NCI-H2081 (cell line): ENCODE measurements at regions not wholly inside any gene's neighbourhood (a gene's known extent, or its start where the extent isn't known, plus 50 kb on each side); places are given as distances from the start of the nearest gene placed in this dataset.

Experiments used
- DNase-seq, 2 experiments: peaks; one replicate each; lab custom pipeline; 2025; lab: John Stamatoyannopoulos, UW

DNA sequence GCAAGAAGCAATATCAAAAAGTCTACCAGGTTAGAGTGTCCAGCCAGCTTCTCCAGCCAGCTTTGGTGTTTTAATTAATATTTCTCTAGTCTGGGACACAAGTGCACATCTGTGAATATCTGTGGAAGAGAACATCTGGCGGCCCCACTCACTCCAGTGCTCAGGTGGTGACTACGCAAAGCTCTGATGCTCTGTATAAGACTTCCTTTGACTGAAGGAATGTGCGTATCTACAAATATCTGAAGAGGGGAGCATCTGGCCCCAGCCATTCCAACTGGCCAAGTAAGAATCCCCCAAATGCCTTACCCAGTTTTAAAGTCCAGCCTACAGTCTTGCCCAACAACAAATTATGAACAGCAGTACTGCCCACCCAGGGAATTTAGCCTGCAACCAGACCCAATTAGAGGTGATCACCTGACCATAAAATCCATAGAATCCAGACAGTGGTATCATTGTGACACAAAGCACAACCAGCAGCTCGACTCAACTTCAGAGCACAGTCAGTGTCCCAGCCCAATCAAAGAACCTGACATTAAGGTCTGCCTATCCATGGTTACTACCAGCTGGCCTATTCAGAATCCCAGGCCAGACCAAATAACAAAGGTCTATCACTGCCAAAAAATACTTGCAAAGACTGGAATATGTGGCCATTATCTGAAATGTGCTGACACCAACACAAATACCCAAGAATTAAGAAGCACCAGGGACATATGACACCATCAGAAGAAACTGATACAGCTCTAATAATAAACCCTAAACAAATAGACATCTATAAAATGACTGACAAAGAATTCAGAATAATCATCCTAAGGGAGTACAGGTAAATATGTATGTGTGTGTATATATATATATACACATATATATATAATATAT, 76.1 kb upstream of the MANEA start:
- no peak for DNase-seq

DNA sequence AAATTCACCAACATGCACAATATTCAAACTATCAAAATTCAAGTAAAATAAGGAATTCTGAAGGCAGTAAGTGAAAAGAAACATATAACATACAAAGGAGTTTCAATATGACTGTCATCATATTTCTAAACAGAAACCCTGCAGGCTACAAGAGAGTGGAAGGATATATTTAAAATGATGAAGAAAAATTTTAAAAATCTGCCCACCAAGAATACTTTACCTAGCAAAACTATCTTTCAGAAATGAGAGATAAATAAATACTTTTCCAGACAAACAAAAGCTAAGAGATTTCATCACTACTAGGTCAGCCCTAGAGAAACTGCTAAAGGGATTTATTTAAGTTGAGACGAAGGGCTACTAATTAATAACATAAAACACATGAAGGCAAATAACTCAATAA, 73.8 kb upstream of the MANEA start:
- no peak for DNase-seq

DNA sequence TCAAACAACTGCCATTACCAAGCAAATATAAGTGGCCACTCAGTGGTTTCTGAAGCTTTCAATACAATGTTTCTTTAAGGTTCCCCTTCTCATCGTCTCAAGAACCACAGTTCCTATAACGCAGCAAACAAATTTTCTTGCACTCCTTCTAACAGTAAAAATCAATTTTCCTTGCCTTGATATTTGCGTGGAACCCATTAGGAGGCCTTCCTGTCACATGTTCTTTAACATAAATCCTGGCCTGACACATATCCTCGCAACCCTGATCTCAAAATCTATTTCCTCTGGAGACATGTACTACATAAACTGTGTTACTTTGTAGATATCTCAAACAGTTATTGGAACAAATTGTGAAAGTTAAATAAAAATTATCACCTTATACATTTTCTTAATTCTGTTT, 65.9 kb upstream of the MANEA start:
- no peak for DNase-seq

DNA sequence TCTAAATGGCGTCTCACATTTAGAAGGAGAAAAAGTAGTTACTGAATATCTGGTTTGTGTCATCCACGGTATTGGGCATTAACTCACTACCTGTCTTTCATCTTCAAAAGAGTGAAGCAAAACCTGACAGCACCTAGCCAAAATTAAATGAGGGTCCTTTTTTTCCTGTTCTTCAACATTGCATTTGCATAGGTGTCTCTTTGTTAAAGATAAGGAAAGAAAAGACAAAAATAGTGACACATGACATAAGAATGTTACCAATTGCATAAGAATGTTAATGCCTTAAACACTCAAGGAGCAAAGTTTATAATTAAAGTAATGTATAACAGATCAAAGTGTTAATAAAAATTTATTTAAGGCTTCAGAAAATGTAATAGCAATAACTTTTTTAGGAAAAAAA, 61.4 kb upstream of the MANEA start:
- no peak for DNase-seq

DNA sequence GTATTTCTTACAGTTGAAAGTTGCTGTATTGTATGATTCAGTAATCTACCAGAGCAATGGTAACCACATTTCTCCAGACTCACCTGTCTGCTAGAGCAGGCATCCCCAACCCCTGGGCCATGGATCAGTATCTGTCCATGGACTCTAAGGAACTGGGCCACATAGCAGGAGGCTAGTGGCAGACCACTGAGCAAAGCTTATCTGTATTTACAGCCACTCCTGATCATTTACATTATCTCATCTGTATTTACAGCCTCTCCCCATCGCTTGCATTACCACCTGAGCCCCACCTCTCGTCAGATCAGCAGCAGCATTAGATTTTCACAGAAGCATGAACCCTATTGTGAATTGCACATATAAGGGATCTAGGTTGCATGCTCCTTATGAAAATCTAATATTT, 60.3 kb upstream of the MANEA start:
- no peak for DNase-seq

DNA sequence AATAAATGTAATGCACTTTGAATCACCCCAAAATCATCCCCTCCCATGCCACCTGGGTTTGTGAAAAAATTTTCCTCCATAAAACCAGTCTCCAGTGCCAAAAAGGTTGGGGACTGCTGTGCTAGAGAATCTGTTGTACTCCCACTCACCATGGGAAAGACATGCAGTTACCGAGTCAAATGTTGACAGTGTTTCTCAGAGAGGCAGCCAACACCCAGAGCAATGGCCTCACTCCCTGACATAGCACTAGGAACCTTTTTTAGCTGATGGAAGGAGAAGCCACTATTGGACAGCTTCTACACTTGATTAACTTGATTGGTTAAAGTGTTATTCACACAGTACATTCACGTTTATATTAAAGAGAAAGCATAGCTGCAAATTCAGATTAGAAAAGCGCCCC, 59.8 kb upstream of the MANEA start:
- no peak for DNase-seq

DNA sequence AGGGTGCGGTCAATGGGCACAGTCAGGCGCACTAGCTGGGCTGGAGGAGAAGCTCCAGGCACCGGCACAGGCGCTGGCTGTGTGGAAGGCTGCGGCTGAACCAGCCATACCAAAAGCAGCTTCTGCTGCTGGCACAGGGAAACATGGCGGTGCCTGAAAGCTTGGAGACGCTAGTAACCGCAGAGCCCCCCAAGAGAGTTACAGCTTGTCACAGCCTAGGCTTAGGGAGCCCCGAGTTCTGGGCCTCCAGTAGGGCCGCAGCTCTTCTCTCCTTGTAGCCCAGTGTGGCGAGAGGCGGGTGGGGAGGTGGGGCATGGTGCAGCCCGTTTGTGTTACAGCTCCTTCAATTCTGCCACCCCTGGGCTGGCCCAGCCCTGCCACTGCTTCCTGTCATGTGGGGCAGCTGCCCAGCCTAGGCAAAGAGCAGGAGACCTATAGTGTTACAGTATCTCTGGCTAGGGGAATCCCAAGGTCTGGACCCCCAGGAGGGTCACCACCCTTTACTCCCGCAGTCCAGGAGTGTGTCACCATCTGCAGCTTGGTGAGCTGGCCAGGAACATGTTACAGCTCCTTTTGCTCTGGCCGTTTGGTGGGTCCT, 58.6 kb upstream of the MANEA start:
- DNase-seq, result no peak

DNA sequence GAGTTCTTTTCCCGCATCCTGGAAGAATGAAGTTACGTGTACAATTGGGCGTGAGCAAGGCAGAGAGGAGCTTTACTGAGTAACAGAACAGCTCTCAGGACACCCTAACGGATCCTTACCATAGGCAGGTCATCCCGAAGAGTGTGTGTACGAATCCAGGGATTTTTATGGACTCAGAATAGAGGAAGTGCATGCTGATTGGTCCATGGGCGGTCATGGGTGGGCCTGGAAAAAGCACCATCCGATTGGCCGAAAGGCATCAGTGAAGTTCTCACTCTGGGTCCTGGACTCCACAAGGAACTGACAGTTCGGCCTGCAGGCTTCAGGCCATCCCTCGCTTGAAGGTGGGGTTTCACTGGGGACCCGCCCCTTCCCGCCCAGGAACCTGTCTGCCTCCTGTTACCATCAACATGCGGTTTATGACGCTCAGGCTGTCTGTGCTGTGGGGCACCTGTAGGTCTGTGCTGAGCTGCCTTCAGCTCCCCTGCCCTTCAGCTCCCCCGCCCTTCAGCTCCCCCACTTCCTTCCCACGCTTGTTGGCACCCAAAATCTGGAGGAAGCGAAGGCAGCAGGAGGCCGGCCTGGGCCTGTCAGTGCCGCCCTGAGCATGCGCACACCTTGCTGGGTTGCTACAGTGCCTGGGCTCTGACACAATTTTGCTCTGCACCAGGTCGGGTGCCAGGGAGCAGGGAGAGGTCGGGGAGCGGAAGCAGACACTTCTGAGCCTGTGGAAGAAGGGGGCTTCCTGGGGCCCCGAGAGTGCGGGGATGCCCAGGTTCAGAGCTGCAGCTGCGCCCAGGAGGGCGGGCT, 57.9 kb upstream of the MANEA start:
- DNase-seq, result no peak

DNA sequence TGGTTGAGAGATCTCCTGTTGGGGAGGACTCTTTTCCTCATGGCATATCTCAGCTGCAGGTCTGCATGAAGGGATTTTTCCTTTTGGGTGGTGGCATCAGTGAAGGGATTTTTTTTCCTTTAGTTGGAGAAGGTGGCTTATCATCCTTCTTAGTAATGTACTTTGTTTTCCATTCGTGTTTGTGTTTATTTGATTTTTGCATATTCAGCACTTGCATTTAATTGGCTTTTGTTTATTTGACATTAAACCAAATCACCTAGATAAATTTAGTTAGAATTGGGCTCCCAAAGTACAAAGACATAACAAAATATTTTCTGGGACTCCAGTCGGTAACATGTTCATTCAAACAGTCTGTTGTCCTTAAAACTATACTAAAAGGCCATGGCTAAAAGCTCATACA, 56.2 kb upstream of the MANEA start:
- no peak for DNase-seq
